ENCODE measurements at regions not wholly inside any gene's neighbourhood (a gene's known extent, or its start where the extent isn't known, plus 50 kb on each side); places are given as distances from the start of the nearest gene placed in this dataset.

DNA sequence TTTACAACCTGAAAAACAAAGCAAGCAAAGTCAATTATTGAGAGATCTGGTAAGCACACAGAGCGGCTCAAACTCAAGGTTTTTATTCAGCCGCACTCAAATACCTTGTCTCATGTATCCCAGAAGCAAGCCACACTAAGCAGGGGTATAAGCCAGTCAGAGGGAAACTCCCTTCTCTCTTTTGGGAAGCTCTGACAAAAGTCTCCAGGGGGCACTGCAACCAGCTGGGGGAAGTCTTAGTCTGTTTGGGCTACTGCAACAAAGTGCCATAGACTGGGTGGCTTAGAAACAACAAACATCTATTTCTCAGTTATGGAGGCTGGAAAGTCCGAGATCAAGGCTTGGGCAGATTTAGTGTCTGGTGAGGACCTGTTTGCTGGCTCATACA, 246.0 kb downstream of the ENC1 start:
- TF ChIP-seq, protein P1, sequence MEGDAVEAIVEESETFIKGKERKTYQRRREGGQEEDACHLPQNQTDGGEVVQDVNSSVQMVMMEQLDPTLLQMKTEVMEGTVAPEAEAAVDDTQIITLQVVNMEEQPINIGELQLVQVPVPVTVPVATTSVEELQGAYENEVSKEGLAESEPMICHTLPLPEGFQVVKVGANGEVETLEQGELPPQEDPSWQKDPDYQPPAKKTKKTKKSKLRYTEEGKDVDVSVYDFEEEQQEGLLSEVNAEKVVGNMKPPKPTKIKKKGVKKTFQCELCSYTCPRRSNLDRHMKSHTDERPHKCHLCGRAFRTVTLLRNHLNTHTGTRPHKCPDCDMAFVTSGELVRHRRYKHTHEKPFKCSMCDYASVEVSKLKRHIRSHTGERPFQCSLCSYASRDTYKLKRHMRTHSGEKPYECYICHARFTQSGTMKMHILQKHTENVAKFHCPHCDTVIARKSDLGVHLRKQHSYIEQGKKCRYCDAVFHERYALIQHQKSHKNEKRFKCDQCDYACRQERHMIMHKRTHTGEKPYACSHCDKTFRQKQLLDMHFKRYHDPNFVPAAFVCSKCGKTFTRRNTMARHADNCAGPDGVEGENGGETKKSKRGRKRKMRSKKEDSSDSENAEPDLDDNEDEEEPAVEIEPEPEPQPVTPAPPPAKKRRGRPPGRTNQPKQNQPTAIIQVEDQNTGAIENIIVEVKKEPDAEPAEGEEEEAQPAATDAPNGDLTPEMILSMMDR (IDR thresholded peaks at IDR 0.05): no peak
- no peak for TF ChIP-seq POLR2A (IDR thresholded peaks at IDR 0.05)

Measured in uterus (tissue), 2 donors.